Stimulated activated CD8-positive, alpha-beta memory T cell treated with anti-CD3 and anti-CD28 coated beads, Interleukin-2, amount 100 ng/mL, for 1 hour (primary cell): ENCODE measurements at regions not wholly inside any gene's neighbourhood (a gene's known extent, or its start where the extent isn't known, plus 50 kb on each side); places are given as distances from the start of the nearest gene placed in this dataset.

Experiments used
- DNase-seq, 2 donors: peaks; one replicate each; pipeline ENCODE4 v3.0.0-alpha.2; 2020; ENCODE audit warnings: low read depth in 2 of 2

DNA sequence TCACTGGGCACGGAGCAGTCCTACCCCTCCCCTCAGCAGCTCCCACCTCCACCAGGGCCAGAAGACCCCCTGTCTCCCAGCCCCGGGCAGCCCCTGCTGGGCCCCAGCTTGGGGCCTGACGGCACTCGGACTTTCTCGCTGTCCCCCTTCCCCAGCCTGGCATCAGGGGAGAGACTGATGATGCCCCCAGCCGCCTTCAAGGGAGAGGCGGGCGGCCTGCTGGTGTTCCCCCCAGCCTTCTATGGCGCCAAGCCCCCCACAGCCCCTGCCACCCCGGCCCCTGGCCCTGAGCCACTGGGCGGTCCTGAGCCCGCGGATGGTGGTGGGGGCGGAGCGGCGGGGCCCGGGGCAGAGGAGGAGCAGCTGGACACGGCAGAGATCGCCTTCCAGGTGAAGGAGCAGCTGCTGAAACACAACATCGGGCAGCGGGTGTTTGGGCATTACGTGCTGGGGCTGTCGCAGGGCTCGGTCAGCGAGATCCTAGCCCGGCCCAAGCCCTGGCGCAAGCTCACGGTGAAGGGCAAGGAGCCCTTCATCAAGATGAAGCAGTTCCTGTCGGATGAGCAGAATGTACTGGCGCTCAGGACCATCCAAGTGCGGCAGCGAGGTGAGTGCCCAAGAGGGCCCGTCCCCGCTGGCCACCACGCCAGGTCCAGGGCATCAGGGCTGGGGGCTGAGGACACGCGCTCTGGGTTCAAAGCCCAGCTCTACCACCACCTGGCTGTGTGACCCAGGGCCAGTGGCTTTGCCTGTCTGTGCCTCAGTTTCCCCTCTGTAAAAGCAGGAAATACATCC, 58.6 kb downstream of the PHETA1 start:
- no peak for DNase-seq

DNA sequence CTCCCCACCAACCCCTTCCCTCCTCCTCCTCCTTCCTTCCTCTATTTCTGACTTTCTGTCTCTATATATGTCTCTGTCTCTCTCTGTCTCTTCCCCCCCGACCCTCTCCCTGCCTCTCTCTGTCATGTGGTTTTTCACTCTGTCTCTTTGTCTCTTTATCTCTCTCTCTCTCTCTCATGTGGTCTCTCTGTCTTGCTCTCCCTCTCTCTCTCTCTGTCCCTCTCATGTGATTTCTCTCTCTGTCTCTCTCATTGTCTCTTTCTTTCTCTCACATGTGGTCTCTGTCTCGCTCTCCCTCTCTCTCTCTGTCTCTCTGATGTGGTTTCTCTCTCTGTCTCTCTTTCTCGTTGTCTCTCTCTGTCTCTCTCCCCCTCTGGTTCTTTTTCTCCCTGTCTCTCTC, 59.3 kb downstream of the PHETA1 start:
- no peak for DNase-seq

GRCh38 chr12:111308473-111308872, 60.4 kb downstream of the PHETA1 start:
- no peak for DNase-seq

DNA sequence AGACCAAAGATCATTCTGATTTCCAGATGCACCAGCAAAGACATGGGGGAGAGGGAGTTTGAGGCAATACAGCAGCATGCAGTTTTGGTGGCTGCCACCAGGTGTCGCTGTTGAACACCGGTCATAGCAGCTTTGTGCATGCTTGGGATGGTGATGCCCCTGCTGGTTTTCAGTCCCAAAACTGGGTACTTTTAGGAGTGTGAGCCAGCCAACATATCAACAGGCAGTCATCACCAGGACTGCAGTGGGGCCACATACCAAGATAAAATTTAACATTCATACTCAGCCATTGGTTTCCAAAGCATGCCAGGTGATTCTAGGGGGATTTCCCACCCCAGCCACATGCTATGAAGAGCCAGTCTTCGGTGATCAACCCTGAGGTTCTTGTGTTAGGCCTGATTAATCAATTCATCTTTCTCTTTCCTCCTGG, 64.2 kb downstream of the PHETA1 start:
- no peak for DNase-seq

DNA sequence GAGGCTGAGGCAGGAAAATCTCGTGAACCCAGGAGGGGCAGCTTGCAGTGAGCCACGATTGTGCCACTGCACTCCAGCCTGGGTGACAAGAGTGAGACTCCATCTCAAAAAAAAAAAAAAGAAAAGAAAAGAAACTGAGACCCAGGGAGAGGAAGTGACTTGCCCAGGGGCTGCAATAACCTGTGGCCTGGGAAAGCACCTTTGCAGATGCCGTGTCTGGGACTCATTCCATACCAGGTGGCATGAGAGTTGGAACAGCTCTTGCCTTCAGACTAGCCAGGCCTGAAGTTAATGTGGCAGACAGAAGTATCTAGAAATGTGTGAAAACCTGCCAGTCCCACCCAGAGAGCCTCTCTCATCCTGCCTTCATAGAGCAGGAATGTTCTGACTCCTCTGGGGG, 65.4 kb downstream of the PHETA1 start:
- no peak for DNase-seq

- peak; percentile 5 to 10 for DNase-seq
These were observed 70.1 kb downstream of the PHETA1 start for GRCh38 chr12:111298582-111299436.

- no peak for DNase-seq
These were observed 71.0 kb downstream of the PHETA1 start for GRCh38 chr12:111297703-111298426.

GRCh38 chr12:111296906-111297463, 71.9 kb downstream of the PHETA1 start:
- no peak for DNase-seq

- no peak for DNase-seq
These were observed 73.7 kb downstream of the PHETA1 start for GRCh38 chr12:111295176-111295575.

DNA sequence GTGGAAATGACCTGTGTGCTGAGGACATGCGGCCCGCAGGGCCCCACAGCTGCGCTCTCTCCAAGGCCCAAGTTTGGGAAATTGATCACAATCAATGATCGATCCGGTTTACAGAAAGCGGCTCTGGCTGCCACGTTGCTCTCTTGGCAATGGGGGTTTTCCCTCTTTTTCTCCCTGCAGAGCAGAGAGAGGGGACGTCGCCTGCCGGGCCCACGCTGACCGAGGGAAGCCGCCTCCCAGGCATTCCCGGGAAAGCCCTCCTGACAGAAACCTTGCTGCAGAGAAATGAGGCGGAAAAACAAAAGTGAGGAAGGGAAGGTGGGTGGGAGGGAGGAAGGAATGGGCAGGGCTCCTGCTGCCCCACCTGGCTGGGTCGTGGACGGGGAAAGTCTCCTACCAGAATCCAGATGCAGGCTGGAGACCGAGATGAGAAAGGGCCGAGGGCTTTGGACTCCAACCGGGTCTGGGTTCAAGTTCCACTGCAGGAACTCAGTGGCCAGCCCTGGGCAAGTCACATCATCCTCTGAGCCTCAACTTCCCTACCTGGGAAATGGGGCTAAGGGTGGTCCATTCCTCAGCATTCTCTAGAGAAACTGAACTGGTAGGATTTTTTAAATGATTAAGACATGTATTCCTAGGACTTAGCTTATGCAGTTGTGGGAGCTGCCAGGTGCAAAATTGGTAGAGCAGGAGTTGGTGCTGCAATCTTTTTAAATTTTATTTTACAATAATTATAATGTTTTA, 75.5 kb downstream of the PHETA1 start:
- no peak for DNase-seq

DNA sequence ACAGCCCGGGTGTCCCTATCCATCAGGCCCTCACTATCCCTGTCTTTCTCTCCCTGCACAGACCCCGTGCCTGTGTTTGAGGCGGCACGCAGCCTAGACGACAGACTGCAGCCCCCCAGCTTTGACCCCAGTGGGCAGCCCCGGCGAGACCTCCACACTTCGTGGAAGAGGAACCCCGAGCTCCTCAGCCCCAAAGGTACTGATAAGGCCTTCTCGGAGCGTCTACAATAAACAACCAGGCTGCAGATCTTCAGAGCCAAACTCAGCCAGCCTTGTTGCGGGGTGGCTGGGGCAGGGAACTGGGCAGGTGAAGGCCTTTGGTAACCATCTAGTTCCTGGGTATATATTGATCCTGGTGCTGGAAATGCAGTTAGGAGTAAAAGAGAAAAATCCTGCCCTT, 77.5 kb downstream of the PHETA1 start:
- no peak for DNase-seq

DNA sequence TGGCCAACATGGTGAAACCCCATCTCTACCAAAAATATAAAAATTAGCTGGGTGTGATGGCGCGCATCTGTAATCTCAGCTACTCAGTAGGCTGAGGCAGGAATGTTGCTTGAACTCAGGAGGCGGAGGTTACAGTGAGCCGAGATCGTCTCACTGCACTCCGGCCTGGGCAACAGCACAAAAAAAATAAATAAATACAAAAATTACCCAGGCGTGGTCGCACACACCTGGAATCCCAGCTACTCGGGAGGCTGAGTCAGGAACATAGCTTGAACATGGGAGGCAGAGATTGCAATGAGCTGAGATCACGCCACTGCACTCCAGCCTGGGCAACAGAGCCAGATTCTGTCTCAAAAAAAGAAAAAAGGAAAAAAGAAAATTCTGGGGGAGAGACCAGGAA, 80.1 kb downstream of the PHETA1 start:
- DNase-seq = no peak

GRCh38 chr12:111287125-111287900, 81.6 kb downstream of the PHETA1 start:
- DNase-seq = no peak

- DNase-seq = no peak
These were observed 83.7 kb downstream of the PHETA1 start for GRCh38 chr12:111285200-111285599.

DNA sequence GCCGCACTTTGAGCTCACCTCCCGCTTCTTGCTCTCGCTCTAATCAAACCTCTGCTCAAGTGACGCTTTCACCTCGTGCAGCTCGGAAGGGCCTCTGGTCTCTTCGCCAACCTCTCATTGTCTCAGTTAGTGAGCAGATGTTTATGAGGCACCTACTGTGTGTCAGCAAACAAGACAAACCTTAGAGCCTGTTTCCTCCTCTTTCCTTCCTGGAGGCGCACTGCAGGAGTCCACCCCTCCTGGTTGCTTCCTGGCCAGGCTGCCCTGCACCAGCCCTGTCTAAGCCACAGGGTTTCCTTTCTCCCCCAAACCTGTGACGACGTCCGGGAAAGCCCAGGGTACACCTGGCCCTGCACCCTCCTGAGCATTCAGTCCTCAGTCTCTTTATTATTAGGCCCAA, 84.2 kb downstream of the PHETA1 start:
- DNase-seq = no peak

GRCh38 chr12:111283966-111284365, 84.9 kb downstream of the PHETA1 start:
- no peak for DNase-seq

- DNase-seq = no peak
These were observed 85.4 kb downstream of the PHETA1 start for GRCh38 chr12:111283521-111283920.

GRCh38 chr12:111277570-111277969, 91.3 kb downstream of the PHETA1 start:
- DNase-seq = no peak

DNA sequence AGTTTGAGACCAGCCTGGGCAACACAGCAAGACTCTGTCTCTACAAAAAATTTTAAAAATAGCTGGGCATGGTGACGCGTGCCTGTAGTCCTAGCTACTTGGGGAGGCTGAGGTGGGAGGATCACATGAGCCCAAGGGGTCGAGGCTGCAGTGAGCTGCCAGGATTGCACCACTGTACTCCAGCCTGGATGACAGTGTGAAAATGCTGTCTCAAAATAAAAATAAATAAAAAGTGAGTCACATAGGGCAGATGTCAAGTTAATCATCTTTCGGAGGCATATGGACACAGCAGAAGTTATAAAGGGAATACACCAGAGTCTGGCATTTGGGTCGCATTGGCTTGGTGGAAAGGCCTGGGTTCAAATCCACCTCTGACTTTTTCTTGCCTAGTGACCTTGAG, 92.7 kb downstream of the PHETA1 start:
- DNase-seq = no peak

GRCh38 chr12:111275308-111275707, 93.6 kb downstream of the PHETA1 start:
- DNase-seq = no peak

DNA sequence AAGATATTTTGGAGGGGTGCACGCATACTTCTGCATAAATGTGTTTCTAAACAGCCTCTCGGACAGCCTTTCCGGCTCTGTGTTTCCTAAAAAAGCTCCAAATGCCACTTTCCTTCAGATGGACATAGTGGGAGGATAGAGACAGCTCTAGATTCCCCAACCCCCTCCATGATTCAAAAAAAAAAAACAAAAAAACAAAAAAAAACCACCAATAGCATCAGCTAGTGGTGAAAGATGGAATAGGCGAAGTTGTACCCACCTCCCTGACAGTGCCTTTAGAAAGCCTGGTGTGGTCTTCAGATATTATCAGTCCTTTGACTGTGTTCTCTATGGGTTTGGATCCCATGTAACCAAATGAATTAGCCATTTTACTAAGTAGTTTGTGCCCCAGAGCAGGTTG, 94.1 kb downstream of the PHETA1 start:
- no peak for DNase-seq
